HCT116 (cell line): ENCODE measurements at regions not wholly inside any gene's neighbourhood (a gene's known extent, or its start where the extent isn't known, plus 50 kb on each side); places are given as distances from the start of the nearest gene placed in this dataset.

Source experiments
- EGR1 ChIP-seq: IDR thresholded peaks from 2 replicates; pipeline ENCODE4 v1.6.1; 2012; ENCODE audit warnings: low read depth
- EZH2phosphoT487 ChIP-seq: fragments of 200-600 bp; IDR thresholded peaks from 2 replicates; pipeline ENCODE4 v1.6.1; 2018; ENCODE audit warnings: antibody characterized with exemption, borderline replicate concordance
- POLR2A ChIP-seq: IDR thresholded peaks from 2 replicates; pipeline ENCODE4 v1.7.0; 2011; ENCODE audit warnings: borderline replicate concordance; ENCODE audit not compliant: insufficient read depth, insufficient read length; ENCODE audit errors: extremely low read depth
- RAD21 ChIP-seq: IDR thresholded peaks from 2 replicates; pipeline ENCODE4 v1.6.1; 2012; ENCODE audit warnings: low read depth, mild to moderate bottlenecking
- SP1 ChIP-seq: IDR thresholded peaks from 2 replicates; pipeline ENCODE4 v1.6.1; 2012; ENCODE audit warnings: low read depth
- TCF7L2 ChIP-seq: IDR thresholded peaks from 2 replicates; pipeline ENCODE4 v1.7.0; 2011; ENCODE audit warnings: borderline replicate concordance, inconsistent platforms; ENCODE audit not compliant: insufficient read depth, insufficient read length; ENCODE audit errors: extremely low read depth
- ZNF274 ChIP-seq: fragments of 200-500 bp; sonication (Bioruptor generic); IDR thresholded peaks from 2 replicates; pipeline ENCODE4 v1.6.1; 2014; ENCODE audit warnings: mild to moderate bottlenecking, low read depth, low read length, inconsistent platforms
- TF ChIP-seq, protein P1 (sequence below), 3 experiments: fragments of 200-600 bp in 1 of 3; sonication (generic) in 1 of 3; IDR thresholded peaks in 2 of 3; conservative IDR thresholded peaks in 1 of 3; 2 replicates each; pipeline ENCODE4 v1.5.1; 2012 to 2017; ENCODE audit warnings: low read depth in 2 of 3, low read length in 2 of 3, antibody characterized with exemption in 1 of 3, borderline replicate concordance in 1 of 3, control low read depth in 1 of 3, mild to moderate bottlenecking in 1 of 3, mixed read lengths in 1 of 3, mixed run types in 1 of 3, moderate library complexity in 1 of 3; ENCODE audit not compliant: insufficient read depth in 1 of 3

DNA sequence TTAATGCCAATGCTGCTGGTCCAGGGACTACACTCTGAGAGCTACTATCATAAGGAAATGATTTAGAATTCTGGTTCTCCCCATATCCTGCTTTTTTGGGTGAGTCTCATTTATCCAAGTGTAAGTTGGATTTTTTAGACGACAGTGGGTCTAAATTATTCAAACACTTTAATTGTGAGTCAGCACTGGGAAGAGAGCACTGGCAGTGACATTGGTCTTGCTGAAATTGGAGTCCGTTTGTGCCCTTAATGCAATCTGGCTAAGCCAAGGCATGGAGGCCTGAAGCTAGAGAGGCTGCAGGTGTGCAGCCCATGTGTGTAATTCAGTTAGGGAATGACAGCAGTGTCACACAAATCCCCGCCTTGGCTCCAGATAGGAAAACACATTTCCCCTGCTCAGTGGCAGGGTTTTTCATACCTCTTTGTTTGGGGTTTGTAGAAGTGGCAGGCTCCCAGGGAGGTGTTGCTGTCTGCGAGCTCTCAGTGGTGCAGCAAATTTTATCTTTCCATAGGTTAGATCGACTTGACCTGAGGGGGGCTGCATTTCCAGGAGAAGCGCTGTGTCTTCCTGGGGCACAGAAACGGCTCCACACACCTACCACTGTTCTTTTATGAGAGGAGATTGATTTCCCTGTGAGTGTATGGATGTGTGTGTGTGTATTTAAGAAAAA is 197.7 kb downstream of the CD47 start:
- no peak for TF ChIP-seq RAD21
- TF ChIP-seq, protein P1, sequence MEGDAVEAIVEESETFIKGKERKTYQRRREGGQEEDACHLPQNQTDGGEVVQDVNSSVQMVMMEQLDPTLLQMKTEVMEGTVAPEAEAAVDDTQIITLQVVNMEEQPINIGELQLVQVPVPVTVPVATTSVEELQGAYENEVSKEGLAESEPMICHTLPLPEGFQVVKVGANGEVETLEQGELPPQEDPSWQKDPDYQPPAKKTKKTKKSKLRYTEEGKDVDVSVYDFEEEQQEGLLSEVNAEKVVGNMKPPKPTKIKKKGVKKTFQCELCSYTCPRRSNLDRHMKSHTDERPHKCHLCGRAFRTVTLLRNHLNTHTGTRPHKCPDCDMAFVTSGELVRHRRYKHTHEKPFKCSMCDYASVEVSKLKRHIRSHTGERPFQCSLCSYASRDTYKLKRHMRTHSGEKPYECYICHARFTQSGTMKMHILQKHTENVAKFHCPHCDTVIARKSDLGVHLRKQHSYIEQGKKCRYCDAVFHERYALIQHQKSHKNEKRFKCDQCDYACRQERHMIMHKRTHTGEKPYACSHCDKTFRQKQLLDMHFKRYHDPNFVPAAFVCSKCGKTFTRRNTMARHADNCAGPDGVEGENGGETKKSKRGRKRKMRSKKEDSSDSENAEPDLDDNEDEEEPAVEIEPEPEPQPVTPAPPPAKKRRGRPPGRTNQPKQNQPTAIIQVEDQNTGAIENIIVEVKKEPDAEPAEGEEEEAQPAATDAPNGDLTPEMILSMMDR (IDR thresholded peaks at IDR 0.05 in 2 of 3, conservative IDR thresholded peaks at IDR 0.05 in 1 of 3; ENCODE audit: borderline replicate concordance in 1 of 3, insufficient read depth in 1 of 3, low read depth in 2 of 3, low read length in 2 of 3): no peak
- TF ChIP-seq EGR1: no peak
- no peak for TF ChIP-seq POLR2A
- TF ChIP-seq ZNF274: no peak
- TF ChIP-seq EZH2phosphoT487: no peak
- TF ChIP-seq TCF7L2: no peak
- TF ChIP-seq SP1: no peak
